ENCODE measurements at regions not wholly inside any gene's neighbourhood (a gene's known extent, or its start where the extent isn't known, plus 50 kb on each side); places are given as distances from the start of the nearest gene placed in this dataset.
"Not testable (repeated sequence)": the region's sequence is repeated elsewhere in the genome, so short reads cannot be mapped to it uniquely, and the experiment has no call there.

- Histone ChIP-seq H3K27me3 (ENCODE audit: control insufficient read depth, insufficient read depth, low read length) (no peaks in the 10 kb centered on the region), H3K9ac (ENCODE audit: low read length) (no peak overlapping the region), H3K27ac (ENCODE audit: low read depth, low read length) (no peak overlapping the region), H3K36me3 (ENCODE audit: control insufficient read depth, insufficient read depth, low read length) (no peaks in the 10 kb centered on the region), H3K4me3 (ENCODE audit: low read length) (no peak overlapping the region), H3K4me1 (ENCODE audit: control insufficient read depth, insufficient read depth, low read length) (no peaks in the 10 kb centered on the region)
These were observed 87.3 kb upstream of the DHRS4 start for GRCh38 chr14:23866269-23866668.

GRCh38 chr14:23869078-23869719 lies 84.4 kb upstream of the DHRS4 start:
- H3K36me3 ChIP-seq (ENCODE audit: control insufficient read depth, insufficient read depth, low read length), result no peaks in the 10 kb centered on the region
- no peak overlapping the region for H3K27ac ChIP-seq (ENCODE audit: low read depth, low read length)
- no peaks in the 10 kb centered on the region for H3K4me1 ChIP-seq (ENCODE audit: control insufficient read depth, insufficient read depth, low read length)
- no peaks in the 10 kb centered on the region for H3K27me3 ChIP-seq (ENCODE audit: control insufficient read depth, insufficient read depth, low read length)
- H3K4me3 ChIP-seq (ENCODE audit: low read length), result no peak overlapping the region
- H3K9ac ChIP-seq (ENCODE audit: low read length), result no peak overlapping the region

GRCh38 chr14:23876160-23876750 lies 77.3 kb upstream of the DHRS4 start:
- H3K4me1 ChIP-seq (ENCODE audit: control insufficient read depth, insufficient read depth, low read length), result no peaks in the 10 kb centered on the region
- H3K36me3 ChIP-seq (ENCODE audit: control insufficient read depth, insufficient read depth, low read length), result no peaks in the 10 kb centered on the region
- H3K9ac ChIP-seq (ENCODE audit: low read length), result no peak overlapping the region
- H3K27me3 ChIP-seq (ENCODE audit: control insufficient read depth, insufficient read depth, low read length), result no peaks in the 10 kb centered on the region
- no peak overlapping the region for H3K27ac ChIP-seq (ENCODE audit: low read depth, low read length)
- H3K4me3 ChIP-seq (ENCODE audit: low read length), result no peak overlapping the region

- no peak overlapping the region for H3K9ac ChIP-seq (ENCODE audit: low read length)
- H3K36me3 ChIP-seq (ENCODE audit: control insufficient read depth, insufficient read depth, low read length), result no peaks in the 10 kb centered on the region
- H3K27me3 ChIP-seq (ENCODE audit: control insufficient read depth, insufficient read depth, low read length), result no peaks in the 10 kb centered on the region
- no peak overlapping the region for H3K4me3 ChIP-seq (ENCODE audit: low read length)
- H3K4me1 ChIP-seq (ENCODE audit: control insufficient read depth, insufficient read depth, low read length), result no peaks in the 10 kb centered on the region
- H3K27ac ChIP-seq (ENCODE audit: low read depth, low read length), result no peak overlapping the region
These were observed 76.5 kb upstream of the DHRS4 start for GRCh38 chr14:23877111-23877510.

GRCh38 chr14:23877538-23878180 lies 75.9 kb upstream of the DHRS4 start:
- Histone ChIP-seq H3K27ac (ENCODE audit: low read depth, low read length) (no peak overlapping the region), H3K9ac (ENCODE audit: low read length) (no peak overlapping the region), H3K27me3 (ENCODE audit: control insufficient read depth, insufficient read depth, low read length) (no peaks in the 10 kb centered on the region), H3K36me3 (ENCODE audit: control insufficient read depth, insufficient read depth, low read length) (no peaks in the 10 kb centered on the region), H3K4me3 (ENCODE audit: low read length) (no peak overlapping the region), H3K4me1 (ENCODE audit: control insufficient read depth, insufficient read depth, low read length) (no peaks in the 10 kb centered on the region)

GRCh38 chr14:23881282-23881681 lies 72.3 kb upstream of the DHRS4 start:
- H3K9ac ChIP-seq (ENCODE audit: low read length), result no peak overlapping the region

GRCh38 chr14:23883684-23884540 lies 69.7 kb upstream of the DHRS4 start:
- Histone ChIP-seq H3K9ac (ENCODE audit: low read length) (no peak overlapping the region), H3K27ac (ENCODE audit: low read depth, low read length) (no peak overlapping the region), H3K27me3 (ENCODE audit: control insufficient read depth, insufficient read depth, low read length) (no peaks in the 10 kb centered on the region)

More at GRCh38 chr14:23881282-23881681, 72.3 kb upstream of the DHRS4 start:
- Histone ChIP-seq H3K27me3 (ENCODE audit: control insufficient read depth, insufficient read depth, low read length) (no peaks in the 10 kb centered on the region), H3K36me3 (ENCODE audit: control insufficient read depth, insufficient read depth, low read length) (no peaks in the 10 kb centered on the region), H3K4me1 (ENCODE audit: control insufficient read depth, insufficient read depth, low read length) (no peaks in the 10 kb centered on the region), H3K27ac (ENCODE audit: low read depth, low read length) (no peak overlapping the region), H3K4me3 (ENCODE audit: low read length) (no peak overlapping the region)

GRCh38 chr14:23884541-23884904 lies 69.0 kb upstream of the DHRS4 start:
- H3K4me1 ChIP-seq (ENCODE audit: control insufficient read depth, insufficient read depth, low read length), result no peaks in the 10 kb centered on the region
- no peak overlapping the region for H3K9ac ChIP-seq (ENCODE audit: low read length)
- H3K36me3 ChIP-seq (ENCODE audit: control insufficient read depth, insufficient read depth, low read length), result no peaks in the 10 kb centered on the region
- H3K27me3 ChIP-seq (ENCODE audit: control insufficient read depth, insufficient read depth, low read length), result no peaks in the 10 kb centered on the region
- H3K4me3 ChIP-seq (ENCODE audit: low read length), result no peak overlapping the region
- H3K27ac ChIP-seq (ENCODE audit: low read depth, low read length), result no peak overlapping the region

More at GRCh38 chr14:23883684-23884540, 69.7 kb upstream of the DHRS4 start:
- no peak overlapping the region for H3K4me3 ChIP-seq (ENCODE audit: low read length)
- H3K4me1 ChIP-seq (ENCODE audit: control insufficient read depth, insufficient read depth, low read length), result no peaks in the 10 kb centered on the region
- H3K36me3 ChIP-seq (ENCODE audit: control insufficient read depth, insufficient read depth, low read length), result no peaks in the 10 kb centered on the region

GRCh38 chr14:23887536-23887935 lies 66.0 kb upstream of the DHRS4 start:
- no peak overlapping the region for H3K9ac ChIP-seq (ENCODE audit: low read length)
- H3K27ac ChIP-seq (ENCODE audit: low read depth, low read length), result no peak overlapping the region
- H3K27me3 ChIP-seq (ENCODE audit: control insufficient read depth, insufficient read depth, low read length), result no peaks in the 10 kb centered on the region
- no peaks in the 10 kb centered on the region for H3K4me1 ChIP-seq (ENCODE audit: control insufficient read depth, insufficient read depth, low read length)
- no peak overlapping the region for H3K4me3 ChIP-seq (ENCODE audit: low read length)
- no peaks in the 10 kb centered on the region for H3K36me3 ChIP-seq (ENCODE audit: control insufficient read depth, insufficient read depth, low read length)

GRCh38 chr14:23891717-23892116 lies 61.9 kb upstream of the DHRS4 start:
- H3K4me3 ChIP-seq (ENCODE audit: low read length); H3K27me3 ChIP-seq (ENCODE audit: control insufficient read depth, insufficient read depth, low read length); H3K9ac ChIP-seq (ENCODE audit: low read length); H3K36me3 ChIP-seq (ENCODE audit: control insufficient read depth, insufficient read depth, low read length); H3K27ac ChIP-seq (ENCODE audit: low read depth, low read length); H3K4me1 ChIP-seq (ENCODE audit: control insufficient read depth, insufficient read depth, low read length): not testable (repeated sequence)

GRCh38 chr14:23892289-23892688 lies 61.3 kb upstream of the DHRS4 start:
- not testable (repeated sequence) for H3K4me1 ChIP-seq (ENCODE audit: control insufficient read depth, insufficient read depth, low read length); H3K9ac ChIP-seq (ENCODE audit: low read length); H3K27me3 ChIP-seq (ENCODE audit: control insufficient read depth, insufficient read depth, low read length); H3K4me3 ChIP-seq (ENCODE audit: low read length); H3K27ac ChIP-seq (ENCODE audit: low read depth, low read length); H3K36me3 ChIP-seq (ENCODE audit: control insufficient read depth, insufficient read depth, low read length)

GRCh38 chr14:23894362-23895052 lies 59.1 kb upstream of the DHRS4 start:
- Histone ChIP-seq H3K36me3 (ENCODE audit: control insufficient read depth, insufficient read depth, low read length) (no peaks in the 10 kb centered on the region), H3K27ac (ENCODE audit: low read depth, low read length) (no peak overlapping the region), H3K9ac (ENCODE audit: low read length) (no peak overlapping the region), H3K4me3 (ENCODE audit: low read length) (no peak overlapping the region), H3K27me3 (ENCODE audit: control insufficient read depth, insufficient read depth, low read length) (no peaks in the 10 kb centered on the region), H3K4me1 (ENCODE audit: control insufficient read depth, insufficient read depth, low read length) (no peaks in the 10 kb centered on the region)

Data from rectal smooth muscle tissue (tissue), 1 donor.